ENCODE measurements at regions not wholly inside any gene's neighbourhood (a gene's known extent, or its start where the extent isn't known, plus 50 kb on each side); places are given as distances from the start of the nearest gene placed in this dataset.

- DNase-seq = no peak
Observed at GRCh38 chr4:187190390-187190789, 466.7 kb upstream of the FAT1 start.

- no peak for DNase-seq
Observed at GRCh38 chr4:187191676-187192075, 468.0 kb upstream of the FAT1 start.

DNA sequence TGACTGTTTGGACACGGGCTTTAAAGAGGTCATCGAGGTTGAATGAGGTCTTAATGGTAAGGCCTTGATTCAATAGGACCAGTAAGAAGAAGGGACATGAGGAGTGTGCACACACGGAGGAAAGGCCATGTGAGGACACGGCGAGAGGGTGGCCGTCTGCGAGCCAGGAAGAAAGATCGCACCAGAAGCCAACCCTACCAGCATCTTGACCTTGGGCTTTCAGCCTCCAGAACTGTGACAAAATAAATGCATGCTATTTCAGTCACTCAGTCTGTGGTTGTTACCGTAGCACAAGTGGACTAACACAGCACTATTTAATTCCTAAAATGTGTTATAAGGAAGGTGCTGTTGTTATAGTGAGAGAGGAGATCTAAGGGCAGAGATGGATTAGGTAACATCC, 468.6 kb upstream of the FAT1 start:
- no peak for DNase-seq

DNA sequence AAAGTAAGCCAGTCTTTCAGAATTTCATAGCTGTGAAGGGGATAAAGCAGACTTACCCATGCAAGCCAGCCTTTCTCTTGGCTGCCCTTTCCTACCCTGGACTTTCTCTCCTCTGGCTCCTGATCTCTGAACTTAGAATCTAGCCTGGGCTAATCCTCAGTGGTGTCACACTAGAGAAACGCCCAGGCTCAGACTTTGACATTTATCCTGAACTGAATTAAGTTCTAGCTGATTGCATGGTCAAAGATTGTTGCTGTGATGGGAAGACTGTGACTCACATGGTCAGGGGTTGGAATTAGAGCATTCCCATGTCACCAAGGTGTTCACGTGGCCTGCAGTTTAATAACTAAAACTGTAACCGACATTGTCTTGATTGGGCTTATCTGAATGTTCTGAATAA, 469.5 kb upstream of the FAT1 start:
- DNase-seq = no peak

GRCh38 chr4:187204389-187204918, 480.8 kb upstream of the FAT1 start:
- DNase-seq = no peak

DNA sequence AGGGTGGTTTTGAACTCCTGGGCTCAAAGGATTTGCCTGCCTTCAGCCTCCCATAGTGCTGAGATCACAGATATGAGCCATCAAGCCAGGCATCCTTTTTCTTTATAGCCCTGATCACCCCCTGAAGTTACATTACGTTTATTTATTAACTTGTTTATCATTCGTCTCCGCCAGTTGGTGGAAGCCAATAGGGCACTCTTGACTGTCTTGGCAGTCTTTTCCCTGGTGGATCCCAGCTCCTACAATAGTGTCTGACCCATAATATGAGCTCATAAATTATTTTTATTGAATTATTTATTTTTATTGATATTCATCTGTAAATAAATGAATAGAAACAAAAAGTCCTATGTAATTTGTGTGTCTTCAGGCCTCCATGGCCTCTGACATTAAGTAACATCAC, 484.3 kb upstream of the FAT1 start:
- no peak for DNase-seq

DNA sequence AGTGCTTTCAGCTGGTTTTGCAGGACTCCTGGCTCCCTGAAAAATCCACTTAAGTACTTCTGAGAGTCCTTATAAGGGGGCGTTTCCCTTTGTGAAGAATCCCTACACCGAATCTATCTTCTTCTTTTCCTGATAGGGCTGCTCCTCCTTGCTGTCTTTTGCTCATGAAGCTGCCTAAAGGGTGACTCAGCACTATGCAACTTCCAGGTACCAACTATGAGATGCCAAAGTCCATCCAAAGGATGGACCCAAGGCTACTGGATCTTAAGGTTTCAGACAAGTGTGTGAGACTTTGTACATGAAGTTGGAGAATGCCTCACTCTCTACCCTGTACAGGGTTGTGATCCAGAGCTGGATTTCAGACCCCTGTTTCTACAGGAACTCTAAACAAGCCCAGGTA, 485.0 kb upstream of the FAT1 start:
- no peak for DNase-seq

- no peak for DNase-seq
Observed at GRCh38 chr4:187209921-187210613, 486.4 kb upstream of the FAT1 start.

DNA sequence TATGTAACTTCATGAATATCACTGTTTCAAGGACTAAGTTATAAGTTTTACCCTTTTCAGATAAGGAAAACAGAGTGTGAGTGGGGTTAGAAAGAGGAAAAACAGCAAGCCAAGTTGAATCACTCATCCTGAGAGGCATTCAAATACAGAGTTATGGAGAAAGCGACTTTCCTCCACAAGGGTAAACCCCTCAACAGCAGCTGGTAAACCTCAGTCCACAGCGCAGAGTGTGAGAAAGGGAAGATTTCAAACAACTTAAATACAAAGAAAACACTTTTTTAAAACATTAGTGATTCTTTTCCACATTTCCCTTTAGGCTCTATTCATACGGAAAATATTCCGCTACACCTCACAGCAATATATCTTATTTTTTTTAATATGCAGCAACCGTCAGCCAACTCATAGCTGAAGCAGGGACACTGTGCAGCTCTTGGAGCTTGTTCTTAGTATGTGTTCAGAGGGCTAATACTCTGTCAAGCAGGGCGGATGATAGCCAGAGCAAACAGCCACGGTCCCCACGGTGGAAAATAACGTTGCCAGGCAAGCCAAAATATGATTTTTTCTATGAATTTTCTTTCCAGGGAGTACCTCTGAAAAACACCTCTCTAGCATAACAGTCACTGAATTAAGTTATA, 488.9 kb upstream of the FAT1 start:
- no peak for DNase-seq

GRCh38 chr4:187215438-187215837, 491.8 kb upstream of the FAT1 start:
- DNase-seq = no peak

- no peak for DNase-seq
Observed at GRCh38 chr4:187218705-187219245, 495.1 kb upstream of the FAT1 start.

- DNase-seq = no peak
Observed at GRCh38 chr4:187224560-187224959, 500.9 kb upstream of the FAT1 start.

DNA sequence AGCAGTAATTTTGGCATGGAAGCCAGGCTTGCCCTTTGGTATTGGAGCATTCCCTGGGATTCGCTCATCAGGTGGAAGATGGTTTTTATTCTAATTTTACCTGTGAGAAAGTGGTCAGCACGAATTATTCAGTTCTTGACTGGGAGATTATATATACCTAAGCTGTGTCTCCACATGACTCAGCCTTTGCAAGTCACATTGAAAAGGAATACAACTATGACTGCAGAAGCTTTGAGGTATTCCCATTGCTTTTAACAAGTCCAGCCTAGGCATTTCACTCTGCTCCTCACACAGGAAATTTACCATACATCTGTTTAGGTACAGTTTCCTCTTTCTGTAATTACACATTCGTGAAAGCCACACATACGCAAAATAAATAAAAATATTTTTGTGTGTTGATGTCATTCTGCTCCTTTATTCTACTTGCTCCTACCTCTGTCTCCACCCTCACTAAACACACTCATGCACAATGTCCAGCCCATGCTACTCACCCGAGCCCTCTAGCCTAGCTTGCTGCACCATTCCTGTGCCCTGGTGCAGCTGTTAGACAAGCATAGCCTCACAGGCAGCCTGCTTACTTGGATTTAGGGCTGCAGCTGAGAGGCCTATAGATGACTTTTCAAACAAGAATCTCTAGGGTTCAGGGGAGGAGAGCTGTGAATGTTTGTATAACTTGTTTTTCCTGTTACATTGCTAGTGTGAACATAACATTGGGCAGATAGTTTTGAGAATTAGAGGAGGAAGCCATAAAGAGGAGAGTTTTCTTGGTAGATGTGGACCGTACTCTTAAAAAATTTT, 504.4 kb upstream of the FAT1 start:
- DNase-seq = no peak

DNA sequence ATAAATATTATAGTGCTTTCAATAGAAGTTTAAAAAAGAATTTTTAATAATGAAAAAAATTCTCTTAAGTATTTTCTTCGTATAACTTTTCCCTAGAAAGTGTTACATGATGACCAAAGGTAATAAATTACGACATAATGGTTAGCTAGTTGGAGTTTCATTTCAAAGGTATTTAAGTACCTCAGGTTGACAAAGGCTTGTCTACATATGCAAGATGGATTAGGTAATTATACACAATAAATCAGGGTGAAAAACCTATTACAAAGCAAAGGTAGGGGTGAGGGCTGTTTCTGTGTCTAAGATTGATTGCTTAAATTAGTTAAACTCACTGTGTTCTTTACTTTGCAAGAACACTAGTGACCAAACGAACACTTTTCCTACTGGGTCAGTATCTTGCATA, 508.5 kb upstream of the FAT1 start:
- DNase-seq = no peak

DNA sequence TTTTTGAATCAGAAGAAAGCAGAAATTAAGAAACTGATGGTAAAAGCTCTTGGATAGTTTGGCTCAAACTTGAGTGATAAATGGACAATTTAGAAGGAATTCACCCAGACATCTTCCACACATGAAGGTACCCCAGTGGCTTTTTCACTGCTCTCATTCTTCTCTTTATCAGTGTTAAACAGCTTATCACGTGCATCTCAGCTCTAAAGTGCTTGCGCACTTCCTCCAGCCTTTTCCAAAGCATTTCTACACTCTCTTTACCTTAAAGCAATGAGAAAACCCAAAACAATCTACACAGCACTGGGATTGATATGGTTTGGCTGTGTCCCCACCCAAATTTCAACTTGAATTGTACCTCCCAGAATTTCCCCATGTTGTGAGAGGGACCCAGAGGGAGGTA, 509.1 kb upstream of the FAT1 start:
- no peak for DNase-seq

DNA sequence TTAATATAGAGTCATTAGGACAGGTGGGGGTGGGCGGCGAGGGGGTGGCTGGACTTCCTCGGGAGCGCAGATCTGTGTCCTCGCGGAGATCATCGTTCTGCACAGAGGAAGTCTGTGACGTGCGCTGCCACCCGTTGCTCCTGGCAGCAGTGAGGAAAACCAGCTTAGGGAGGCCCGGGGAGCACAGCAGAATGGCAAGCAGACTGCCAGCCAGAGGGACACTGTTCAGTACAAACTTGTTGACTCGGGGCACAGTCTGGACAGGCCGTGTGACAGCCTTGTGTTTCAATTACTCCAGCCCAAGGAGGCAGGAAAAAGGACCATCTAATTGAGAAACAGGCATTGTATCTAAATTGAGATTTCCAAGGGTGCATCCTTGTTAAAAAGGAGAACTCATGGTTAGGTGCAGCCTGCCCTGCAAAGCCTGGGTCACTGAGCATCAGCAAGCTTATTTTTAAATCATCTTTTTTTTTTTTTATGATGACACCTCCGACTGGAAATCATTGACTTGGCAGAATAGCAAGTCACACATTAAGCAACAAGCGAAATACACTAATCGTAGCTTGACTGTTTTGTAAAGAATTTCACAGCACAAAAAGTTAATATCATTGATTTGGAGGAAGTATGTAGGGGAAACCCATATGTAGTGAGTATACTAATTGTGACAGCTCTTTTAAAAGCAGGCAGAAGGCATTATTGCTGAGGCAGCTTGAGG, 512.0 kb upstream of the FAT1 start:
- no peak for DNase-seq

DNA sequence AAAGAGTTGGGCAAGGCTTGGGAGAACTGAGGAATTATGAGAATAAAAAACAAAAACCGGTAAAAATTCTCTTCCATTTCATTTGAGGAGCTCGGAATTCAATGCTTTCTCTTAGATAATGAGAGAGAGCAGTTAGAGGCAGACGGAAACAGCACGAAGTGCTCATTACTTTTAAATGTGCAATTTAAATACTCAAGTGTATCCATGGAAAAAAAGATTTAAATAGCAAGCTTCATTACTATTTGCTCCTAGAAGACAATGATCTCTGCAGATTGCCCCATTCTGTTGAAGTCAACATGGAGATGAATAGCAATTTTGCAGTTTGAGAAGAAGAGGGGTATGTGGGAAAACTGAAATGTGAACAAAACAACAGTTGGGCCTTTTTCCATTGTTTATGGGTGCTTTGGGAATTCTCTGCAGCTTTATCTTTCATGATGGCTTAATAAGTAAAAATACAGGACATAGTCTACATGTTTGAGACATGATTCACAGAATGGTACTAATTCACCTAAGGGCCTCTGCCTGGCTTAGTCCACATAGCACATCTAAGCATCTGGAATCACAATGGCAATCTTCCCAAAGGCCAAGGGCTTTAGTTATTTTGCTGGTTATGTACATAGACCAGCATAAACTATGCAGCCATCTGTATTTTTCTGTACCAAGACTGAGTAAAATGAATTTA, 512.7 kb upstream of the FAT1 start:
- no peak for DNase-seq

GRCh38 chr4:187238646-187239045, 515.0 kb upstream of the FAT1 start:
- DNase-seq = no peak

GRCh38 chr4:187251896-187252295, 528.2 kb upstream of the FAT1 start:
- no peak for DNase-seq

GRCh38 chr4:187256897-187257296, 533.2 kb upstream of the FAT1 start:
- DNase-seq = no peak

- DNase-seq = no peak
Observed at GRCh38 chr4:187258651-187259401, 535.2 kb upstream of the FAT1 start.

DNA sequence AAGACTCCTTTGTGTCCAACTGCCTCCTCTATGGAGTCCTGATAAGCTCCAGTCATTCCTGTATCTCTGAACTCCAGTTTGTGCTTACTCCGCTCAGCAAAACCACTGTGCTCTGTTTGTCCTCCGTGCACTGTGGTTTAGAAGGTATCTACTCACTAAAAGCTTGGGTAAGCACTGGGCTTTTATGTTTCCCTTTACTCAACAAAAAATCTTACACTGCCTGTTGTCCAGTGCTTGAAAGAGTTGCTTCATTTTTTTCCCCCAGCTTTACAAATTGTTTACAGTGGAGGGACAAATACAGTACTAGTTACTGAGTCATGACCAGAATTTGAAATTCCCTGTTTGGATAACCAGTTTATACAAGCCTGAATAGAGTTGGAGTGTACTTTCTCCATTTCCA, 545.3 kb upstream of the FAT1 start:
- DNase-seq = no peak

Measured in NCI-H1436 treated with DMSO at 0.1 percent for 48 hours (cell line).